LNCaP clone FGC (cell line): ENCODE measurements at regions not wholly inside any gene's neighbourhood (a gene's known extent, or its start where the extent isn't known, plus 50 kb on each side); places are given as distances from the start of the nearest gene placed in this dataset.
A peak's percentile ranks its signal among the peaks of the same experiment; 100 is the strongest.

Experiments used
- DNase-seq: peaks from one replicate; pipeline ENCODE4 v3.0.0-alpha.2; 2011; ENCODE audit warnings: low read depth
- H3K4me3 ChIP-seq: 2 replicates; pipeline ENCODE4 v1.5.1; 2011; ENCODE audit warnings: mild to moderate bottlenecking, low read depth, low read length, control low read depth
- CTCF ChIP-seq: IDR thresholded peaks from 2 replicates; pipeline ENCODE4 v1.5.1; 2012; ENCODE audit warnings: mild to moderate bottlenecking; ENCODE audit not compliant: control insufficient read depth, insufficient read depth; ENCODE audit errors: extremely low read depth

- no peak for DNase-seq
- TF ChIP-seq CTCF = no peak
- no peak overlapping the region for H3K4me3 ChIP-seq
Observed at GRCh38 chr3:164673738-164674137, 404.6 kb downstream of the SI start.

GRCh38 chr3:164658125-164658524 lies 420.2 kb downstream of the SI start:
- DNase-seq = no peak
- no peak overlapping the region for H3K4me3 ChIP-seq
- no peak for TF ChIP-seq CTCF

GRCh38 chr3:164657631-164658030 lies 420.7 kb downstream of the SI start:
- no peak for TF ChIP-seq CTCF
- no peak overlapping the region for H3K4me3 ChIP-seq
- DNase-seq = no peak

GRCh38 chr3:164655462-164655861 lies 422.8 kb downstream of the SI start:
- no peak for DNase-seq
- no peak overlapping the region for H3K4me3 ChIP-seq
- TF ChIP-seq CTCF = no peak

GRCh38 chr3:164641071-164641470 lies 437.2 kb downstream of the SI start:
- DNase-seq = no peak
- no peak for TF ChIP-seq CTCF
- H3K4me3 ChIP-seq = no peak overlapping the region

- no peak for TF ChIP-seq CTCF
- no peak overlapping the region for H3K4me3 ChIP-seq
- DNase-seq = peak; percentile 89
Observed at GRCh38 chr3:164640591-164640990, 437.7 kb downstream of the SI start.

GRCh38 chr3:164620956-164621355 lies 457.3 kb downstream of the SI start:
- DNase-seq = no peak
- no peak for TF ChIP-seq CTCF
- no peak overlapping the region for H3K4me3 ChIP-seq
